ENCODE measurements at regions not wholly inside any gene's neighbourhood (a gene's known extent, or its start where the extent isn't known, plus 50 kb on each side); places are given as distances from the start of the nearest gene placed in this dataset.

GRCh38 chr18:42412896-42413295 is 457.9 kb downstream of the PIK3C3 start:
- no peak for TF ChIP-seq CTCF (IDR thresholded peaks at IDR 0.05; ENCODE audit: control insufficient read depth, insufficient read depth, low read depth, low read length, missing control alignments)
- no peak overlapping the region for H3K4me3 ChIP-seq (ENCODE audit: control insufficient read depth, low read depth, low read length)
- no peak for DNase-seq (ENCODE audit: low read depth)

GRCh38 chr18:42413870-42414269 is 458.8 kb downstream of the PIK3C3 start:
- no peak overlapping the region for H3K4me3 ChIP-seq (ENCODE audit: control insufficient read depth, low read depth, low read length)
- DNase-seq (ENCODE audit: low read depth), result no peak

GRCh38 chr18:42414756-42415454 is 459.9 kb downstream of the PIK3C3 start:
- no peak for DNase-seq (ENCODE audit: low read depth)
- no peak overlapping the region for H3K4me3 ChIP-seq (ENCODE audit: control insufficient read depth, low read depth, low read length)
- no peak for TF ChIP-seq CTCF (IDR thresholded peaks at IDR 0.05; ENCODE audit: control insufficient read depth, insufficient read depth, low read depth, low read length, missing control alignments)

More at GRCh38 chr18:42413870-42414269, 458.8 kb downstream of the PIK3C3 start:
- no peak for TF ChIP-seq CTCF (IDR thresholded peaks at IDR 0.05; ENCODE audit: control insufficient read depth, insufficient read depth, low read depth, low read length, missing control alignments)

DNA sequence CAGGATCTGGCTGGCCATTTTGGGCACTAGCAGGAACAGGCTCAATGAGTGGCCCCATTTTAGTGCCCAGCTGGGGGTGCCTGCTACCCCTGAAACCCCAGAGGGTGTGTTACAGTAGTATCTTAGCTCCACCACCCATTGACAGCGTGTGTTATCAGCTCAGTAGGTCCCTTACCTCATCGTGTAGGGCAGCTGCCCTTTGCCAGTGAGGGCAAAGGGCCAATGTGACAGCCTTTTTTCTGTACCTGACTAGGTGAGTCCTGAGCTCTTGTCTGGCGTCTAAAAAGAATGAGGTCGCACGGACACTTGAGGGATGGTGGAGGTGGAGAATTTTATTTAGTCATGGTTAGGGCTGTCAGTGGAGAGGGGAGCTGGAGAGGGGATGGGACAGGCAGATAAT is 462.2 kb downstream of the PIK3C3 start:
- no peak overlapping the region for H3K4me3 ChIP-seq (ENCODE audit: control insufficient read depth, low read depth, low read length)
- DNase-seq (ENCODE audit: low read depth), result no peak
- no peak for TF ChIP-seq CTCF (IDR thresholded peaks at IDR 0.05; ENCODE audit: control insufficient read depth, insufficient read depth, low read depth, low read length, missing control alignments)

- H3K4me3 ChIP-seq (ENCODE audit: control insufficient read depth, low read depth, low read length), result no peak overlapping the region
- no peak for DNase-seq (ENCODE audit: low read depth)
- TF ChIP-seq CTCF (IDR thresholded peaks at IDR 0.05; ENCODE audit: control insufficient read depth, insufficient read depth, low read depth, low read length, missing control alignments), result no peak
These were observed 463.1 kb downstream of the PIK3C3 start for GRCh38 chr18:42418121-42418520.

DNA sequence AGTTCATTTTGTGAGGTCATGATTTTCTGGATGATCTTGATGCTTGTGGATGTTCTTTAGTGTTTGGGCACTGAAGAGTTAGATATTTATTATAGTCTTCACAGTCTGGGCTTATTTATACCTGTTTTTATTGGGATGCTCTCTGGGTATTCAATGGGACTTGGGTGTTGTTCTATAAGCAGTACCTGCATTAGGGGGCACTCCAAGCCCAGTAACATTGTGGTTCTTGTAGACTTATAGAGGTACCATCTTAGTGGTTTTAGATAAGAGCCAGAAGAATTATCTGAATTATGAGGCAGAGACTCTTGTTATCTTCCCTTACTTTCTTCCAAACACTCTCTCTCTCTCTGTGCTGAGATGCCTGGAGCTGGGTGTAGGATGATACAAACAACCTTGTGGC is 470.0 kb downstream of the PIK3C3 start:
- no peak for DNase-seq (ENCODE audit: low read depth)
- H3K4me3 ChIP-seq (ENCODE audit: control insufficient read depth, low read depth, low read length), result no peak overlapping the region
- TF ChIP-seq CTCF (IDR thresholded peaks at IDR 0.05; ENCODE audit: control insufficient read depth, insufficient read depth, low read depth, low read length, missing control alignments), result no peak

Measured in AG09309 (cell line).